Limb (tissue), 2 donors: ENCODE measurements at regions not wholly inside any gene's neighbourhood (a gene's known extent, or its start where the extent isn't known, plus 50 kb on each side); places are given as distances from the start of the nearest gene placed in this dataset.

Experiments used
- DNase-seq, 2 donors: peaks; one replicate each; pipeline ENCODE4 v3.0.0-alpha.2; 2016; ENCODE audit errors: extremely low spot score in 2 of 2

DNA sequence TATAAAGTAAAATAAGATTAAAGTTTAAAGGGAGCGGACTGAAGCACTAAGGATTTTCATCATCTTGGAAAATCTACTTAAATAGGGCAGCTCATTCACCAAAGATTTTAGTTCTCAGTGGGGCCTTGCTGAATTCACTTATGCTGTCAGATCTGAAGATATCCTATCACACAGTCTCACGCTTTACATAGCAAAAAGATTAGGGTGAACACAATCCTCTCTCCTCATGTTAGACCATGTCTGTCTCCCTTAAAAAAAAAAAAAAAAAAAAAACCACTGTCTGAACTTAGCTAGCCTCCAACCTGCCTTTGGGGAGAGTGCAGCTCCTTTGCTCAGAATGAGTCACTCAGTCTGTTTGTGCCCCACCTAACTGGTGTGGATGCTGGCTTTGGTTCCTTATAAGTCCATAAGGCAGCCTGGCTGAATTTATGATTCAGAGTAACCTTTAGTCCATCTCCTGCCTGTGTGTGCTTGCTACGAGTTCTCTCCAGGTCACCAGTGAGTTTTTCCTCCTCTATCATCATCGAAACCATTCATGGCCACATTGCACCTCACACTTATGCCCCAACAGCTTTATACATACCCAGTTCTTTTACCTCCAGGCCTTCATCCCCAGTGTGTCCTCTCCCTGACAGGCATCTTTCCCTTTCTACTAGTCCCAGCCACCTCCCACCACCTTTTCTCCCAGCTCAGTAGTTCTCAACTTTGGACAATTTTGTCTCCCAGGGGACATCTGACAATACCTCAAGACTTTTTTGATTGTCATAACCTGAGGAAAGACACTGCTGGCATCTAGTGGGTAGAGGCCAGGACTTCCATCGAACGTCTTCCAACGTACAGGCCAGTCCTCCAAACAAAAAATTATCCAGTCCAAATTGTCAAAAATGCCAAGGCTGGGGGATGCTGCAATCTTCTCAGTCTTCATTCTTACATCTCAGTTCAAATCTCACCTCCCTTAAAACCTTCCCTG lies 220.7 kb upstream of the EMCN start:
- DNase-seq = no peak

DNA sequence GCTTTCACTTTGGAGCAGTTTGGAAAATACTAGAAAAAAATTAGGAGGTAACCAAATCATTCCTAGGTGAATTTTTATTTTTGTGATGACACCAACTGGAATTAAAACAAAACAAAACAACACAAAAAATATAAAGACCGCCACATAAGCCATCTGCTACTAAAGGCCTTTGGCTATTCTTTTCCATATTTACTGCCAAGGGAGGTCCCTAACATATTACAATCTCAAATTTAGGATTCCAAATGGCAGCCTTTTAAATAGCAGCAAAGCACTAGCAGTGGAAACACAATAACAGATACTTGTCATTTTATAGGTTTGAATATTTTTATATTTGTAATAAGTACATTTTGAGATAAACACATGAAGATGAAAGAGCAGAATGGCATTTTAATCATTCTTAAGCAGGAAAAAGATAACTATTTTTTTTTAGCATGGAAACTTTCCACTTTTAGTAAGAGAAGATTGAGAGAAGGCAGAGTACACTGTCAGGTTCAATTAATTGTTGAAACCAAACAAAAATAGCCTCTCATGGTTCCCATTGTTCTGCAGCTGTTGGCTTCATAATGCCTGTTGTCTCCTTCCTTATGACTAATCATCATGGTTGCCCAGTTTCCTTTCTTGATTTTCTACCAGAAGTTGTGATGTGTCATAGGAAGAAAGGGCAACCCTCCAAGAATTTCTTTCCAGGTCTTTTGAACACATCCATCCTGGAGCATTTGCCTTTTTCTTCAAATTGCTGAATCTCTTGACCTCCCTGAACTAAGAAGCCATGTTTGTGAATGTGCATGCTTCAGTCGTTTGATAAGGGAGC lies 219.0 kb upstream of the EMCN start:
- no peak for DNase-seq

DNA sequence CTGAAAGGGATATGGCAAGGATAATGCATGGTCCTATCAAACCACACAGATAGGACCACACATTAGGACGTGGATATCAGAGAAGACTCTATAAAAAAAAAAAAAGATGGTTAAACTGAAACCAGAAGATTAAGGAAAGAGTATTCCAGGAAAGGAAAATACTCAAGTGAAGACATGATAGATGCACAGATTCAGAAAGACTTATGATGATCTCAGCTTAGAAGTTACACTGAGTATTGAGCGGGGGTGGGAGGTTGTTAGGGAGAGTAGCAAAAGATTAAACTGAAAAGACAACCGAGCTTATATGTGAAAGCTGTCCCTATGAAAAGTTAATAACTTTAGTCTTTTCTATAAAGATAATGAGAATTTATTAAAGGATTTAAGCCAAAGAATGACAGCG lies 211.0 kb upstream of the EMCN start:
- DNase-seq = no peak

DNA sequence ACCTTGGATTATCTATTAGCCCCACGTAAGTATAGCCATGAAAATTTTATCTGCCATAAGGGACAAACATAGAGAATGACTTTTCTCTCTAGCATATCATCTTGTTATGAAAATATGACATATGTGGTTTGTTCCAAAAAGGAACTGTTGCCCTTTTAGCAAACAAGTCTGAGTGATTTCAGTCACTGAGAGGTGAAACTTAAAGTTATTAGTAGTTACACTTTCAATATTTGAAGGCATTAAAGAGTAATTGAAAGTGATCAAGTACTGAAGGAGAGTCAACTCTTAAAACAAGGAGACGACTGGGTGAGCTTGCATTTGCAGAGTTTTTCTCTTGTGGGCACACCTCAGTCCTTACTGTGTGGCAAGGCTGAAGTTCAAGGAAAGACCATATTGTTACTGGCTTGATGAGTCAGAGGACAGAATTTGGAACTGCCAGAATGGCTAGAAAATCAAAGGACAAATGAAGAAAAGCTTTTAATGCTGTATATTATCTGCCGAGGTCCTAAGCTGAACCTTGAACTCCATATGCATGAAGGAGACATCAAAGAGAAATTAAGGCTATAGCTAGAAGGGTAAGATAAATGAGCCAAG lies 205.1 kb upstream of the EMCN start:
- DNase-seq = no peak

DNA sequence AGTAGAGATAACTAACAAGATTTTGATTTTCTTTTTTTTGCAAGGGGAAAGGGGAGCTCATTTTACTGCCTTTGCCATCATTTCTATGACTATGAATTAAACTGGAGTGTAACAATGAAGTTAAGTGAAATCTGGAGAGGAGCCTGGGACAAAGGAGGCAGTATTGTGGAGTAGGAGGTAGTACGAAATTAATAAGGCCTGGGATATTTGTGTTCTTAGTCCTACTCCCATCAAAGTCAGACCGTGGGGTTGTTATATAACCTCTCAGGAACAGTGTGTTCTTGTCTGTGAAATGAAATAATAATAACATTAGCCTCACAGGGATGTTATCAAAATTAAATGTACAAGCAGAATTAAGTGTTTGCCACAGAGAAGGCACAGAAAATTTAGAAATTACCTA lies 204.3 kb upstream of the EMCN start:
- DNase-seq = no peak

DNA sequence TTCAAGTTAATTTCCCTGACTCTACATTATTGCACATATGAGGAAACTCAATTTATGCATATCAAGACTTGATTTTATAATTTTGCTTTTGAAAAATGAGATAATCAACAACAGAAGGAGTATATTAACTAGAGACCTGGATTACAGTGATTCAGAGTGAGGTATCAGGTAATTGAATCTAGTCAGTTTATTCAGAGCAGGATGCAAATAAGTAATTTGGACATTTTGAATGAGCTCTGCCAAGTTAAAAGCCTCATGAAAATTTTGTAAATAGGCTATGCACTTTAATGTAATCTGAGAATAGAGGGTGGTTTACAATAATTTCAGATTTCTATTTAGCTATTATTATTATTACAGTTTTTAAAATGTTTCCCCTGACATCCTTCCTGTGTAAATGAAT lies 203.7 kb upstream of the EMCN start:
- no peak for DNase-seq

DNA sequence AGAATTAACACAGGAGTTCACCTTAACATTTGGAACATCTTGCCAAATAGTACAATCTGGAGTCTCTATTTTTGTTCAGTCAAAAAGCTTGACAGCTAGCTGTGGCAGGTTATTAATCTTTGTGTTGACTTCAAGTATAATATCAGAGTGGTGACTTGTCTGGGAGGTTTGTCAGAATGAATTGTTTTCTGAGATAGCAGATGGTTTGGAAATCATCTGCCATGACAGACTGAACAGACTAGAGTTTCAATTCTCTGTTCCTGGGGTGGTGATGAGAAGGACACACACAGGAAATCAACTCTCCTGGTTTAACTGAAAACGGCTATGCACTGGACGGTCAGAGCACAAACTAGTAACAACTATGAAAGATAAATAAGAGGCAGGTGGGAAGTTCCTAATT lies 203.3 kb upstream of the EMCN start:
- DNase-seq = no peak

DNA sequence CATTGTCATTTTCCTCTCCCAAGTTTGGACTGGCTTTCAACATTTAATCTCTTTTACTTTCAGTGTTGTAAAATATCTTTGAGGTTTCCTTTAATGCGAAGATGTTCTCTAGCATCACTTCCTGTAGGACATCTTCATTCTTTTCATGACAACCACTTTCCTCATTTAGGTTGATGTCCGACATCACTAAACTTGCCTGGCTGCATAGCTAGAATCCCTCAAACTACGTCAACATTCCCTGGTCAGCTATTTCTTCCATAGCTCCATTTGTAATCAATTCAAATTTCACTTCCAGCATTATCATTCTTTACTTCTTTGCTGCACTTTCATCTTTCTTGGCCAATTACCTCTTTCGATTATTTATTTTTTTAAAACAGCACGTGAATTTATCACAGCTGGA lies 198.6 kb upstream of the EMCN start:
- no peak for DNase-seq

DNA sequence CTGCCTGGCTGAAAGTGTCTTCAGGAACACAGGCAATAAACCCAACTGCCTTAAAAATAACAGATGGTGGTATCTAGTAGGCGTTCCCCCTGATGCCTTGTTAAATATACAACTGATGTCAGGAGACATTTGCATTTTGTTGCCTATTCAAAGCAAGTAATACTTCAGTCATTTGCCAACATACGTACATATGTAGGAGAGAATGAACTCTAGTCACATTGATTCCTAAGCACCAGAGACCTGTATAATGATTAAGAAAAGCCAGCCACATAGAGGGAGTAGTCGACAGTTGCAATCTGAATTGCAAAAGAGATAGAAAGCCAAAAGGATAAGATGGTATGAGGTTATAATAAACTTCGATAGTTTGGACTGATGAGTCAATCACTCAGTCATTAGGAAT lies 191.0 kb upstream of the EMCN start:
- no peak for DNase-seq

DNA sequence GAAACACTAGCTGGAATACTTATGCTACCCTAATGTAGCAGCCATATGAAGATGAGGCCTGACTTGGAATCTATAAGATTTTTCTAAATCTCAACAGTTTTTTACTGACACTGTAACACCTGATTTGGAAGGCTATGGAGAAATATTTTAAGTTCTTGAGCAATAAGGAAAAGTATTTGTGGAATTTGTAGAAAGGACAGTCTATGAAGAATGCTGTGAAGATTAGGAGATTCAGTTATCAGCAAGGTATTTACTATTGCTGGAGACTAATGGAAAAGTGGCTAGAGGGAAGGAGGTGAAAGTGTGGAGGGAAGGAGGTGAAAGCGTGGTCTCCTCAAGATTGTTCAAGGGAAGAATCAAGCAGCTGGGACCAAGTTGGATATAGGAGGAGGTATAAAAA lies 190.0 kb upstream of the EMCN start:
- DNase-seq = no peak

DNA sequence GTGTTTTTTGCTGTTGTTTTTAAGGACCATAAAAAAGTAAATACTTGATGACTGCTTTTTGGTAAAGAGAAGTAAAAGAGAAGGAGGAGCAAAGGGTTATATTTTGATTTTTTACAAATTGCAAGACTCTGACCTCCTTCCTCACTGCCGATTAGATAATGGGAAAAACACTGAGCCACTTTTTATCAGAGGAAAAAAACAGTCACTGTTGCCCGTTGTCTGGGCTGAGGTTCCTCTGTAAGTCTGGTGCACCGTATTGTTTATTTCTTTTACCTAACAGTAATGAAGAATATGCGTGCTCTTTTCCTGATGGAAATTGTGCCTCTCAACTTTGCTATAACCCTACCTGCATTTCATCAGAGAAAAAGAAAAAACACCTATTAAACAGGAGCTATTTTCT lies 178.7 kb upstream of the EMCN start:
- no peak for DNase-seq

DNA sequence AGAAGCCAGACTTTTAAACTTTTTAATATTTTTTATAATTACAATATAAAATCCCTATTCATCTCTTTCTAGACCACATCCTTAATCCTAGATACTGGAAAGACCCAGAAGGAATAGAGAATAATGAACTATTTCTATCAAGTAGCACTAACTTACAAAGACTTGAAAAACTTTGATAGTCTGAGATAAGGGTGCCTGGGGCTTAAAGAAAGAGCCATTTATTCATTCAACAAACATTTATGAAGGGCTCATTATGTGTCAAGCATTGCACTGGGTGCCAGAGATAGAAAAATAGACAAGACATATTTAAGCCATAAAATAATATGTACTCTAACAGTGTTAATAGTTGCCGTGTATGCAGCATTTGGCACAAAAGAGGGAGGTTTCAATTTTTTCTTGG lies 178.0 kb upstream of the EMCN start:
- DNase-seq = no peak

DNA sequence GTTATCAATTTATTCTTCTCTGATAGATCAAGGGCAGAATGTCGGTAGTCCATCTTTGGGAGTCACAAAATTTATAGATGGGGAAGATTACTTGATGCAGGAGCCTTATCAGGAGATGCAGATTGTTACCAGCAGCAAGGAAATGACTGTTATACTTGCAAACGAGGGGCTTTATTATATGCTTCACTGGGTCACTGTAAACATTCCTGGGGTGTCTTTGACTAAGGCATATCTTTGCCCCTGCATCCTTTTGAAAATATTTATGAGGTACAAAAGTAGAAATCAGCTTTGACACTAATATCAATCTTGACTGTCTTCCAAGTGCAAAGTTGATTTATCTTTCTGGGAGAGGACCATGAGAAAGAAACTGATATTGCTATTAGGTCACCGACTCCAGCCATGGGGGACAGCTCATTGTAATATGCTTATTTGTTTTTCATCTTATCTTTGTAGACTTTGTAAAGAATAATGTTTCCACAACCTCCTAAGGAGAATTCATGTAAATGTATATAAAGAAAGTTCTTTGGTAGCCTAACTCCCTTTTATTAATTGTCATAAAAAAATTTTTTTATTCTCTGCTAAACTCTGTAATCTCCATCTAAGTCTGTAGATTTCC lies 177.3 kb upstream of the EMCN start:
- DNase-seq = no peak

DNA sequence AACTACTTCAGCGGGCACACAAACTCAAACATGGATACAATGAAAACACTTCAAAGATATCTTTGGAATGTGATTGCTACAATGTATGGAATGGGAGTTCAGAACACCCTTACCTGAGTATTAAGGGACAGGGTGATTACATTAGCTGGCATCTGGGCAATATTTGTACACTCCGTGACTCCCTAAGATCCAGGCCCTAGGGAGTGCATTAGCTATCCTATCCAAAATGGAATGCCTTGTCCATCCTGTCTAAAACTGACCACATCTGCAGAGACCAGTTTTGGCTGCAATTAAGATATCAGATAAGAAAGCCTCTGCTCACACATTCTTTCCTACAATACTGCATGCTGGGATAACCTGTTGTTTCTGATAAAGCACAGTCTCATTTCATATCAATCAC lies 176.6 kb upstream of the EMCN start:
- DNase-seq = no peak

DNA sequence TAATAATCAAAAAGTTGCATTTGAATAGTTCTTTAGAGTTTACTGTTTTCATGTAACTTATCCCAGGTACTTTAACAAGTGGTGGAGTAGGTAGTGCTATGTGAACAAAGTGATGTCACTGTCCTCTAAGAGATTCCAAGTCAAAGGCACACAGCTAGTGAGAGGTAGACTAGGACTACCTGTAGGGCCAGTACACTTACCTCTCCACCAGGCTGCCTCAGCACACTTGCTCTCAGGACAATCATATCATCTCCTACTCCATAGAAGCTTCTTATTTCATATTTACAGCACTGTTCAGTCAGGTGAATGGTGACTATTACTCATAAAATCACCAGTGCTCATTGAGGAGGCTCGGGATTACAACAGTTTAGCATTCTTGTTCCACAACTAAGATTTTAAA lies 173.0 kb upstream of the EMCN start:
- no peak for DNase-seq

DNA sequence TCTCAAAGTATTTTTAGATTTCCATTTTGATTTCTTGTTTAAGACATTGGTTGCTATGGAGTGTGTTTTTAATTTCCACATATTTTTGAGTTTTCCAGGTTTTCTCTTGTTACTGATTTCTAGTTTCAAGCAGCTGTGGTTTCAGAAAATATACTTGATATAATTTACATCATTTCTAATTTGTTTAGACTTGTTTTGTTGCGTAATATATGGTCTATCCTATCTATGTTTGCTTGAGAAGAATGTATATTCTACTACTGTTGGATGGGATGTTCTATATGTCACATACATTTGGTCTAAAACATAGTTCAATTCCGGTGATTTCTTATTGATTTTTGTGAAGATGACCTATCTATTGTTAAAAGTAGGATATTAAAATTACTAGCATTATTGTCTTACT lies 170.5 kb upstream of the EMCN start:
- DNase-seq = no peak

DNA sequence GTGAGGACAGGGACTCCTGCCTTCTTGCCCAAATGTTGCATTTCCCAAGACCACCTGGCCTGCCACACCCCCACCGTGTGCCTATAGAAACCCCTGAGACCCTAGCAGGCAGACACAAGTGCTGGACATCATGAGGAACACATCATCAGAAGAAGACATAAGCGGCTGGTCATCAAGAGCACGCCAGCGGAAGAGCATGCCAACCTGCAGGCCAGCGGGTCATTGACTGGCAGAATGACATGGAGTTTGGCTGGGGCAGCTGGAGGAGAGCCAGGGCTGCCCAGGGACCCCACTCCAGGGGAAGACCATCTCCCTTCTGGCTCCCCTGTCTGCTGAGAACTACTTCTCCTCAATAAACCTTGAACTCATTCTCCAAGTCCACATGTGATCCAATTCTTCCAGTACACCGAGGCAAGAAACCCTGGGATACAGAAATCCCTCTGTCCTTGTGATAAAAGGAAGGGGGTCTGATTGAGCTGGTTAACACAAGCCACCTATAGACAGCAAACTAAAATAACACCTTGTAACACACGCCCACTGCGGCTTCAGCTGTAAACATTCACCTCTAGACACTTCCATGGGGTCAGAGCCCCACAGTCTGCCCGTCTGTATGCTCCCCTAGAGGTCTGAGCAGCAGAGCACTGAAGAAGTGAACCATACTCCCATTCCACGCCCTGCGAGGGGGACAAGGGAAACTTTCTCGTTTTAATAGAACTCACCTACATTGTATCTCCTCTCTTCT lies 164.8 kb upstream of the EMCN start:
- DNase-seq = no peak

DNA sequence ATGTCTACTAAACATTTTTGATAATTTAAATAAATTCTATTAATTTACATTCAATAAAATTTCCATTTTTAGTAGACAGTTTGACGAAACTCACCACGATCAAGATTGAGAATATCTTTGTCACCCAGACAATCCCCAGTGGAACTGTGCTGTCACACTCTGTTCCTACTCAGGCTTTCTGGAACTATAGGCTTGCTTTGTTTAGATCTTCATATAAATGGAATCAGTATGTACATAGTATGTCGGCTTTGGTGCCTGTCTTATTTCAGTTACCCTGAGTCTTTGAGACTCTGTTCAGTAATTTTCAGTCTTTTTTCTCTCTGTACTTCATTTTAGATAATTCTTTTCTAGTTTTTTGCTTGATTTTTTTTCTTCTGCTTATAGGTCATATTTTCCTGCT lies 163.5 kb upstream of the EMCN start:
- DNase-seq = no peak

DNA sequence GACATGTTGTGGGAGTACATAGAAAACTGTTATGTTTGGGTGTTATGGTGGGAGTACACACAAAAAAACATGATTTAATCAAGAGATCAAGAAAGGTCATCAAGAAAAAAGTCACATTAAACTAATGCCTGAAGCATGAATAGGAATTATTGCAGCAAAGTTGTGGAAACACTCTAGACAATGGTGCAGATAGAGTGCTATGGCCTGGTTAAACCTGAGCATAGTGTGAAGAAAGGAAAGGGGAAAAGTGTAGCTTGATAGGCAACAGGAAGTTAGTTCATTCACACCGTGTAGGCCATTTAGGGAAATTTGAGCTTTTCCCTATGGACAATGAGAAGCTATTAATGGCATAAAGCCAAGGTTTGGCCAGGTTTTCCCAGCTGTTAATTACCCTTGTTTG lies 162.1 kb upstream of the EMCN start:
- no peak for DNase-seq

DNA sequence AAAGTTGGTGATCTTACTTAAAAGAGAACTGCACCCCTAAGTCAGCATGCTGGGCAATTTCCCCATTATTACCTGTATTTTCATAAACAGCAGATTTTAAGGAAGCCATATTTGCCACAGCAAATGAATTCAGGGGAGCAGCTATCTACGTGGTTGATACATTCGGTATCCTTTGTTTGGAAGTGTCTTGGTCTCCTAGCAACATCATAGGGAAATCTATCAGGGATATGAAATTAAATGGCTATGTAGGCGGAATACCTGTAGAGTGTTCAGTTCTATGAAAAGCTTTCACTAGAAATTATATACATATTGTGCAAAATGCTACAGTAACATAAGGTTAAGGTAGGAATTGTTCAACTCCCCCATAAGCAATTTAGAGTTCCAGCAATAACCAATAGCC lies 157.2 kb upstream of the EMCN start:
- no peak for DNase-seq

DNA sequence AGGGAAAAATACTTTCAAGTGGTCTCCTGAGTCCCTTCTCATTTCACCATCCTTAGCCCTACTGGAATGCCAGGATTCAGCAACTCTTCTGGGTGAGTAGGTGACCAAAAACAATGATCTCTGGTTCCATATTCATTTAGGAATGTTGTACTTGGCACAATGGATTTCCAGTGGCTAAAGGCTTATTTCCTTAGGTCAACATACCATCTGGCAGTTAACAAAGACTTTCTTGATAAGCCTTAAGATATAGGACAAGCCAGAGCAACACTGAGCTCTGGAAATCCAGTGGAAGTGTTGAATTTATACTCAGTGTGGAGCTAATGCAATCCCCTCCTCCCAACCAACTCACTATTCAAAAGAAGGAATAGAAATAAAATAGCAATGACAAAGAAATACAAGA lies 139.4 kb upstream of the EMCN start:
- no peak for DNase-seq
